GM12875 (cell line): ENCODE measurements at regions not wholly inside any gene's neighbourhood (a gene's known extent, or its start where the extent isn't known, plus 50 kb on each side); places are given as distances from the start of the nearest gene placed in this dataset.

ENCODE experiments used
- H3K4me3 ChIP-seq: one replicate; pipeline ENCODE4 v1.5.1; 2011; ENCODE audit warnings: low read depth, low read length, control low read depth
- TF ChIP-seq, protein P1 (sequence below): IDR thresholded peaks from 2 replicates; pipeline ENCODE4 v1.5.1; 2011; ENCODE audit warnings: low read depth, mild to moderate bottlenecking, control low read depth, inconsistent platforms, low read length, moderate library complexity, borderline replicate concordance; ENCODE audit not compliant: insufficient read depth

DNA sequence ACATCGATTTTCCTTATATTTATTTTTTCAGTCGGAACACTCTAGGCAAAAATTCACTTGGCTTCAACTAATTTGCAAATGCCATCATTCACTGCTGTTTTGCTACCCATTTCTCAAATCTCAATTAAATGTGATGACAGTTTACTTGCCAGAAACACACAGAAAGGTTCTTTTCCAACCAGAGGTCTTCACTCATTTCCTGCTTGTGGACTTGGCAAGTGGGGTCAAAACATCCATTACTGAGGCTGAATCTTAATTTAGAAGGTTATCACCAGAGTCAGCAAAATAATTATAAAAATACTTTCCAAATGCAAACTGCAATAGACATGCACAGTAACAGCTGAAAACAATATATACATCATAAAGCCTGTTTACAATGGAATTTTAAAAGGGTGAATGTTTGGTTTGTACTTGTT lies 625.4 kb upstream of the TBL1XR1 start:
- no peak overlapping the region for H3K4me3 ChIP-seq
- TF ChIP-seq, protein P1, sequence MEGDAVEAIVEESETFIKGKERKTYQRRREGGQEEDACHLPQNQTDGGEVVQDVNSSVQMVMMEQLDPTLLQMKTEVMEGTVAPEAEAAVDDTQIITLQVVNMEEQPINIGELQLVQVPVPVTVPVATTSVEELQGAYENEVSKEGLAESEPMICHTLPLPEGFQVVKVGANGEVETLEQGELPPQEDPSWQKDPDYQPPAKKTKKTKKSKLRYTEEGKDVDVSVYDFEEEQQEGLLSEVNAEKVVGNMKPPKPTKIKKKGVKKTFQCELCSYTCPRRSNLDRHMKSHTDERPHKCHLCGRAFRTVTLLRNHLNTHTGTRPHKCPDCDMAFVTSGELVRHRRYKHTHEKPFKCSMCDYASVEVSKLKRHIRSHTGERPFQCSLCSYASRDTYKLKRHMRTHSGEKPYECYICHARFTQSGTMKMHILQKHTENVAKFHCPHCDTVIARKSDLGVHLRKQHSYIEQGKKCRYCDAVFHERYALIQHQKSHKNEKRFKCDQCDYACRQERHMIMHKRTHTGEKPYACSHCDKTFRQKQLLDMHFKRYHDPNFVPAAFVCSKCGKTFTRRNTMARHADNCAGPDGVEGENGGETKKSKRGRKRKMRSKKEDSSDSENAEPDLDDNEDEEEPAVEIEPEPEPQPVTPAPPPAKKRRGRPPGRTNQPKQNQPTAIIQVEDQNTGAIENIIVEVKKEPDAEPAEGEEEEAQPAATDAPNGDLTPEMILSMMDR, result no peak

DNA sequence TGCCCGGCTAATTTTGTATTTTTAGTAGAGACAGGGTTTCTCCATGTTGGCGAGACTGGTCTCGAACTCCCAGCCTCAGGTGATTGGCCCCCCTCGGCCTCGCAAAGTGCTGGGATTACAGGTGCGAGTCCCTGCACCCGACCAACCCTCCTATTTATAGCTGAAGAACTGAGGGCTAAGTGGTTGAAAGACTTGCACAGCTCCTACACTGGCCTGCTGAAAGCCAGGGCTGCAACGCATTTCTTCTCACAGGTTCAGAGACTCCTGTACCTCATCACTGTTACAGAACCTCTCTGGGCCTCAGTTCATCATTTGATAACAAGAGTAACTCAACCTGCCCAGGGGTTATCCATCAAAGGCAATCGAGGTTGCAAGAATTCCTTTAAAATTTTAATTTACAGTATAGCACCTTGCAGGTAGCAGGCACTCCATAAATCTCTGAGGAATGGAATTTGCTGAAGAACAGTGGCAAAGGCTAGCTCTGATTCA lies 626.5 kb upstream of the TBL1XR1 start:
- no peak overlapping the region for H3K4me3 ChIP-seq
- TF ChIP-seq, protein P1, result no peak

DNA sequence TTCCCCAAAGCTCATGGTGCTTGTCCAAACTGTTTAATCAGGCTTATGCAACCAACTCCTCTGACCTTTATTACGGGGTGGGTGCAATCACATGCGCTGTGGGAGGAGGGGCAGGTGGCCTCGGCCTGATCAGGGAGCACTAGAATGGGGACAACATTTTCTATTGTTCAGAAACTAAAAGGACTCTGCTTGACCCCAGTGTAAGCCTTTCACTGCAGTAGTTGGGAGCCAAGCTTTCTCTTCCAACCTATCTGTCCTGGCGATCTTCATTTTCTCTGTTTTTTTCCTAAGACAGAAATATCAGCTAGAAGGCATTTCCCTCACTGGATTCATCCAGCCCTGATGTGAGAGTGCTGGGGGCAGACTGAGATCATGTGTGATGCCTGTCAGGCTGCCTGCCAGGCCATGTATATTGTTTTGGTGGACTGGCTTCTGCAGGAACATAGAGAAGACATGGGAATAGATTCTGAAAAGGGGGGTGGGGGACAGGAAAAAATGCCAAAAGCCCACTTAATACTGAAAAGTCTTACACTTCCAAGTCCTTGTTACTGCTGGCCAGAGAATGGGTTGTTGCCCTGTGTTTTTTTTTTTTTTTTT lies 627.0 kb upstream of the TBL1XR1 start:
- TF ChIP-seq, protein P1, result no peak
- no peak overlapping the region for H3K4me3 ChIP-seq

DNA sequence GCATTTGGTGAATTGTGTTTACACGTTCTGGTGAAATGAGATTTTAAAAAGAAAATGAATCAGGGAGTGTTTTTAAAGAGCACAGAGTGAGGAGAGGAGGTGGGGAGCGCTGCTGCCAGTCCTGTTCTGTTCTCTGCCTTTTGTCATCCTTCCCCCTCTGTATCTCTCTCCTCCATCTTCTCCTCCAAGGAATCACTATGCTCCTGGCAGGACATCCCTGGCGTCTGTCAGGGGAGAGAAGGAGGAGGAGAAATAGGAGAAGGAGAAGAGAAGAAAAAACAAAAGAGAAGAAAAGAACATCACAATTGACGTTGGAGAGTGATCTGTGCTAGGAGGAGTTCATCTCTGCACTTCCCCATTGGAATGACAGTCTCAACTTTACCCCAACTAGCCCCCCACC lies 627.6 kb upstream of the TBL1XR1 start:
- TF ChIP-seq, protein P1, result no peak
- H3K4me3 ChIP-seq, result no peak overlapping the region

DNA sequence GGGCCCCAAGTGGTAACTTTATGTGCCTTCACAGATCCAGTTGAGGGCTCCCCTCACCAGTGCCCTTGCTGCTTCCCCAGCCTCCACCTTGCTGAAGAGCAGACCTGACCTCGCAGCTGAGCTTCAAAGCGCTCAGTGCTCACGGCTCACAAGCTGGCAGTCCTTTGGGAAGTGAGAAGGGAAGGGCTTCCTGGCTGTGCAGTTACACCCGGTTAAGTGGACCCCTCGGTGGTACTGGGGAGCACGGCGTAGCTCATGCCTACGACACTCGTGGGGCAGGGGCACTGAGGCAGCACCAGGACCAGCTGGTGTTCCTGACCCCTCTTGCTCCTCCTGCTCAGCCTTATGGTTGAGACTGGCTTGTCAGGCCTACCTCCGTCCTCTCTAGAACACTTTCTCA lies 629.0 kb upstream of the TBL1XR1 start:
- TF ChIP-seq, protein P1, result no peak
- H3K4me3 ChIP-seq, result no peak overlapping the region

DNA sequence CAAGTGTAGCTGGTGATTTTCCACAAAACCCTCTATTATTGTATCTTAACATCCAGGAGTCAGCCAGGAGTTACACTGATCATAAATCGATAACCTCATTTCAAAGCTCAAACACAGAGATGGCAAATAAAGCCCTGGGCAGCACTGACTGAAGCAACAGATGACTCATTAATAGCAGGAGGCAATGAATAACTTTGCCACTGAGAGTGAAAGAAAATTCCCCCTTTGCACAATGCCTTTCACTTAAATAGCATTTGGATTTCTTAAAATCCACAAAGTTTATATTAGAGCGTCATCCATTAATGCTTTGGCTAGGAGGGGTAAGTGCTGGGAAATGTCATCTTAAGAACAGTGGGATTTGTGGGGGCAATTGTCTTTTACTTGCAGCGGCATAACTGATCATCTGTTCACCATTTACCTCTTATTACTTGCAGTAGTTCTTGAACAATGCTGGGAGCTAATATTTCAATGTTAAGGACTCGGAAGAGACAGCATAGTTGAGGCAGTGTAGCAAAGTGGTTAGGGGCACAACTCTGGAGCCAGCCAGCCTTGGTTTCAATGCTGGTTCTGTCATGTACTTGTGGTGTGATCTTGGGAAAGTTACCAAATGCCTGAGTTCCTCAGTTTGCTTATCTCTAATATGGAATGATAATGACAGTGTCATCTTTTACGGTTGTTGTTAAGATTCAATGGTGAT lies 630.4 kb upstream of the TBL1XR1 start:
- TF ChIP-seq, protein P1, result no peak
- no peak overlapping the region for H3K4me3 ChIP-seq

DNA sequence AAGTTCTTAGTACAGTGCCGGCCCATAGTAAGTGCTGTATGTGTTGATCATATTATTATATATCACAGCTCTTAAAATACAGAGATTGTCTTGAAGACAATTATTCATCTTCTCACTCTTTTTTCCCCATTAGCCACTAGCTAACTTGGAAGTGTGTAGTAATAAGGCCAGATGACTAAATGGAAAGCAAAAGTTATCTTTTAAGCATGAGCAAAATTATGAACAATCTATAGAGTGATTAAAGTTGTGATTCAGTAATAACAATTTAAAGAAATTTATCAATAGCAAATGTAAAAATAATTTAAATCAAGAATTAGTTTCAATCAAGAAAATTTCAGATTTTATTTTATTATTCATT lies 630.9 kb upstream of the TBL1XR1 start:
- no peak overlapping the region for H3K4me3 ChIP-seq
- TF ChIP-seq, protein P1, result no peak
